ENCODE measurements at regions not wholly inside any gene's neighbourhood (a gene's known extent, or its start where the extent isn't known, plus 50 kb on each side); places are given as distances from the start of the nearest gene placed in this dataset.

DNA sequence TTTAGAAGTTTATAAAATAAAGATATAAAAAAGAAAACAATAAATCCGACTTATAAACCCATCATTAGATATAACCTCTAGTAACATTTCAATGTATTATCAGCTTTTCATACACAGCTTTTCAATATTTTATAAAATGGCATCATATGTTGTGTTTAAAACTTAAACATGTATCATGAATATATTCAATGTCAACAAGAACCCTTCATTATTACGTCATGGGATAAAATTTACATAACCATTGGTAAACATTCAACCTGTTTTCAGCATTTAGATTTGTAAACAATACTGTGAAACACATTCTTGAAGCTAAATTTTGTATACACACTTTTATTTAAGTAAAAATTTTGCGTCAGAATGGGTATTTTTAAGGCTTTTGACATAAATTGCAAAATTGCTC is 153.4 kb upstream of the SOX14 start:
- no peaks in the 10 kb centered on the region; a peak in 1 of 4 replicates for H3K4me1 ChIP-seq (ENCODE audit: control insufficient read depth in 1 of 2, insufficient read depth in 2 of 2, low read depth in 1 of 2, low read length in 1 of 2)
- H3K36me3 ChIP-seq (replicated peaks in 1 of 2; ENCODE audit: control insufficient read depth in 1 of 2, insufficient read depth in 2 of 2, low read length in 1 of 2): no peaks in the 10 kb centered on the region
- no peaks in the 10 kb centered on the region for H4K20me1 ChIP-seq (ENCODE audit: insufficient read depth)
- no peaks in the 10 kb centered on the region for H3K79me2 ChIP-seq (ENCODE audit: insufficient read depth)
- WGBS (ENCODE audit: low lambda C conversion rate): 17% methylated on average over 3 of the region's 3 CpGs
- H3K27ac ChIP-seq (ENCODE audit: low read depth in 2 of 2, low read length in 1 of 2): no peak overlapping the region
- no peaks in the 10 kb centered on the region for H3K9me2 ChIP-seq
- H3K4me2 ChIP-seq: no peak overlapping the region
- no peaks in the 10 kb centered on the region for H3K27me3 ChIP-seq (ENCODE audit: insufficient read depth)
- H2AFZ ChIP-seq (ENCODE audit: low read depth): no peak overlapping the region
- H3K9me3 ChIP-seq: no peaks in the 10 kb centered on the region
- TF ChIP-seq TAF1 (IDR thresholded peaks at IDR 0.05; ENCODE audit: borderline replicate concordance, low read depth, low read length) (no peak), RCOR1 (IDR thresholded peaks at IDR 0.05; ENCODE audit: low read length) (no peak), FOXJ3 (CRISPR knock-in tag; IDR thresholded peaks at IDR 0.05) (no peak), JUND (IDR thresholded peaks at IDR 0.05) (no peak), FOSL2 (IDR thresholded peaks at IDR 0.05; ENCODE audit: borderline replicate concordance, low read depth) (no peak), GATA2 (CRISPR knock-in tag; IDR thresholded peaks at IDR 0.05) (no peak), YY1 (IDR thresholded peaks at IDR 0.05; ENCODE audit: low read depth) (no peak), TEAD4 (IDR thresholded peaks at IDR 0.05; ENCODE audit: borderline replicate concordance, insufficient read depth) (no peak), FOXM1 (IDR thresholded peaks at IDR 0.05; ENCODE audit: low read depth) (no peak), NFIC (IDR thresholded peaks at IDR 0.05; ENCODE audit: borderline replicate concordance) (no peak), NRF1 (IDR thresholded peaks at IDR 0.05; ENCODE audit: low read depth, low read length) (no peak), RFX5 (IDR thresholded peaks at IDR 0.05; ENCODE audit: low read length) (no peak), ELF1 (IDR thresholded peaks at IDR 0.05) (no peak)
- TF ChIP-seq, protein P1, sequence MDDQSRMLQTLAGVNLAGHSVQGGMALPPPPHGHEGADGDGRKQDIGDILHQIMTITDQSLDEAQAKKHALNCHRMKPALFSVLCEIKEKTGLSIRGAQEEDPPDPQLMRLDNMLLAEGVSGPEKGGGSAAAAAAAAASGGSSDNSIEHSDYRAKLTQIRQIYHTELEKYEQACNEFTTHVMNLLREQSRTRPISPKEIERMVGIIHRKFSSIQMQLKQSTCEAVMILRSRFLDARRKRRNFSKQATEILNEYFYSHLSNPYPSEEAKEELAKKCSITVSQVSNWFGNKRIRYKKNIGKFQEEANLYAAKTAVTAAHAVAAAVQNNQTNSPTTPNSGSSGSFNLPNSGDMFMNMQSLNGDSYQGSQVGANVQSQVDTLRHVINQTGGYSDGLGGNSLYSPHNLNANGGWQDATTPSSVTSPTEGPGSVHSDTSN (IDR thresholded peaks at IDR 0.05): no peak
- TF ChIP-seq, protein P2, sequence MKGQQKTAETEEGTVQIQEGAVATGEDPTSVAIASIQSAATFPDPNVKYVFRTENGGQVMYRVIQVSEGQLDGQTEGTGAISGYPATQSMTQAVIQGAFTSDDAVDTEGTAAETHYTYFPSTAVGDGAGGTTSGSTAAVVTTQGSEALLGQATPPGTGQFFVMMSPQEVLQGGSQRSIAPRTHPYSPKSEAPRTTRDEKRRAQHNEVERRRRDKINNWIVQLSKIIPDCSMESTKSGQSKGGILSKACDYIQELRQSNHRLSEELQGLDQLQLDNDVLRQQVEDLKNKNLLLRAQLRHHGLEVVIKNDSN (IDR thresholded peaks at IDR 0.05; ENCODE audit: borderline replicate concordance, low read depth): no peak
- TF ChIP-seq, protein P3, sequence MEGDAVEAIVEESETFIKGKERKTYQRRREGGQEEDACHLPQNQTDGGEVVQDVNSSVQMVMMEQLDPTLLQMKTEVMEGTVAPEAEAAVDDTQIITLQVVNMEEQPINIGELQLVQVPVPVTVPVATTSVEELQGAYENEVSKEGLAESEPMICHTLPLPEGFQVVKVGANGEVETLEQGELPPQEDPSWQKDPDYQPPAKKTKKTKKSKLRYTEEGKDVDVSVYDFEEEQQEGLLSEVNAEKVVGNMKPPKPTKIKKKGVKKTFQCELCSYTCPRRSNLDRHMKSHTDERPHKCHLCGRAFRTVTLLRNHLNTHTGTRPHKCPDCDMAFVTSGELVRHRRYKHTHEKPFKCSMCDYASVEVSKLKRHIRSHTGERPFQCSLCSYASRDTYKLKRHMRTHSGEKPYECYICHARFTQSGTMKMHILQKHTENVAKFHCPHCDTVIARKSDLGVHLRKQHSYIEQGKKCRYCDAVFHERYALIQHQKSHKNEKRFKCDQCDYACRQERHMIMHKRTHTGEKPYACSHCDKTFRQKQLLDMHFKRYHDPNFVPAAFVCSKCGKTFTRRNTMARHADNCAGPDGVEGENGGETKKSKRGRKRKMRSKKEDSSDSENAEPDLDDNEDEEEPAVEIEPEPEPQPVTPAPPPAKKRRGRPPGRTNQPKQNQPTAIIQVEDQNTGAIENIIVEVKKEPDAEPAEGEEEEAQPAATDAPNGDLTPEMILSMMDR (IDR thresholded peaks at IDR 0.05): no peak
- TF ChIP-seq, protein P4, sequence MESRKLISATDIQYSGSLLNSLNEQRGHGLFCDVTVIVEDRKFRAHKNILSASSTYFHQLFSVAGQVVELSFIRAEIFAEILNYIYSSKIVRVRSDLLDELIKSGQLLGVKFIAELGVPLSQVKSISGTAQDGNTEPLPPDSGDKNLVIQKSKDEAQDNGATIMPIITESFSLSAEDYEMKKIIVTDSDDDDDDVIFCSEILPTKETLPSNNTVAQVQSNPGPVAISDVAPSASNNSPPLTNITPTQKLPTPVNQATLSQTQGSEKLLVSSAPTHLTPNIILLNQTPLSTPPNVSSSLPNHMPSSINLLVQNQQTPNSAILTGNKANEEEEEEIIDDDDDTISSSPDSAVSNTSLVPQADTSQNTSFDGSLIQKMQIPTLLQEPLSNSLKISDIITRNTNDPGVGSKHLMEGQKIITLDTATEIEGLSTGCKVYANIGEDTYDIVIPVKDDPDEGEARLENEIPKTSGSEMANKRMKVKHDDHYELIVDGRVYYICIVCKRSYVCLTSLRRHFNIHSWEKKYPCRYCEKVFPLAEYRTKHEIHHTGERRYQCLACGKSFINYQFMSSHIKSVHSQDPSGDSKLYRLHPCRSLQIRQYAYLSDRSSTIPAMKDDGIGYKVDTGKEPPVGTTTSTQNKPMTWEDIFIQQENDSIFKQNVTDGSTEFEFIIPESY (IDR thresholded peaks at IDR 0.05; ENCODE audit: borderline replicate concordance, low read depth): no peak
- TF ChIP-seq, protein P5, sequence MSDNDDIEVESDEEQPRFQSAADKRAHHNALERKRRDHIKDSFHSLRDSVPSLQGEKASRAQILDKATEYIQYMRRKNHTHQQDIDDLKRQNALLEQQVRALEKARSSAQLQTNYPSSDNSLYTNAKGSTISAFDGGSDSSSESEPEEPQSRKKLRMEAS (IDR thresholded peaks at IDR 0.05; ENCODE audit: low read depth): no peak
- ChIA-PET CTCF (no interaction called here), POLR2A (no interaction called here)
- H3K4me3 ChIP-seq (ENCODE audit: low read depth in 2 of 2, low read length in 1 of 2): no peak overlapping the region
- DNase-seq: no peak
- H3K9ac ChIP-seq: no peak overlapping the region
- no peaks in the 10 kb centered on the region for H3F3A ChIP-seq (replicated peaks; ENCODE audit: insufficient read depth)

All from SK-N-SH (cell line).